ENCODE measurements at regions not wholly inside any gene's neighbourhood (a gene's known extent, or its start where the extent isn't known, plus 50 kb on each side); places are given as distances from the start of the nearest gene placed in this dataset.

DNA sequence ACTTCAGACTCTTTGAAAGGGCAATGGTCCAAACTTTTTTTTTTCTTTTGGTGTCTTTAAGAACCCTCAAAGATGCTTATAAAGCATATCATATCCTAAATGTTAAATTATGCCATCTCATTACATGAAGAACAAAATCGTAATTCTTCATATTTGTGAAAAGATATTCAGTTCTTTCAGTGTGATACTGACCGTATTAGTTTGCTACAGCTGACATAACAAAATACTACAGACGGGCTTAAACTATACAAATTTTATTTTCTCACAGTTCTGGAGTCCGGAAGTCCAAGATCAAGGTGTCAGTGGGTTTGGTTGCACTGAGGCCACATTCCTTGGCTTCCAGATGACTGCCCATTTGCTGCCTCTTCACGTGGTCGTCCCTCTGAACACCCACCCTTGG is 1377.2 kb upstream of the ZEB2 start:
- no peak for DNase-seq
- Histone ChIP-seq H3K23ac (ENCODE audit: insufficient read length, low read depth, low read length) (no peak overlapping the region), H3K9me3 (ENCODE audit: control insufficient read depth, low read depth, low read length) (no peaks in the 10 kb centered on the region), H2BK15ac (ENCODE audit: low read depth, low read length) (no peak overlapping the region), H3K56ac (ENCODE audit: insufficient read length, low read depth, low read length) (no peak overlapping the region), H4K8ac (replicated peaks; ENCODE audit: insufficient read length, low read depth, low read length) (no peak overlapping the region), H3K79me2 (ENCODE audit: insufficient read depth, low read length) (no peaks in the 10 kb centered on the region), H2BK20ac (ENCODE audit: low read depth, low read length, poor library complexity, severe bottlenecking) (no peak overlapping the region), H3K4me1 (ENCODE audit: insufficient read depth, low read length) (no peaks in the 10 kb centered on the region), H3K27ac (ENCODE audit: insufficient read length, low read depth, low read length) (no peak overlapping the region), H4K91ac (ENCODE audit: insufficient read length, low read depth, low read length) (no peak overlapping the region), H2BK5ac (ENCODE audit: insufficient read length, low read length) (no peak overlapping the region), H3K9ac (ENCODE audit: extremely low read depth, insufficient read length, low read length) (no peak overlapping the region), H3T11ph (ENCODE audit: low read length) (no peak overlapping the region), H3K4ac (ENCODE audit: low read depth, low read length) (no peak overlapping the region), H3K27me3 (ENCODE audit: insufficient read depth, low read length) (no peaks in the 10 kb centered on the region), H4K20me1 (ENCODE audit: control insufficient read depth, insufficient read depth, insufficient read length) (no peaks in the 10 kb centered on the region), H2BK12ac (ENCODE audit: insufficient read length, low read depth, low read length) (no peak overlapping the region), H3K18ac (ENCODE audit: insufficient read length, low read depth, low read length) (no peak overlapping the region), H4K5ac (ENCODE audit: insufficient read length, low read depth, low read length) (no peak overlapping the region), H3K14ac (ENCODE audit: insufficient read depth, low read length) (no peak overlapping the region), H2BK120ac (ENCODE audit: low read depth, low read length, poor library complexity, severe bottlenecking) (no peak overlapping the region), H3K79me1 (ENCODE audit: insufficient read depth, low read depth, low read length, poor library complexity, severe bottlenecking) (no peaks in the 10 kb centered on the region), H3K4me2 (ENCODE audit: insufficient read depth, insufficient read length, low read length) (no peak overlapping the region), H3K23me2 (ENCODE audit: insufficient read length, low read depth, low read length, poor library complexity, severe bottlenecking) (no peaks in the 10 kb centered on the region), H2AK5ac (ENCODE audit: insufficient read length, low read length) (no peak overlapping the region), H2AFZ (ENCODE audit: low read length) (no peak overlapping the region)
- no peak overlapping the region for H3K4me3 Mint-ChIP-seq
- H3K27me3 Mint-ChIP-seq (ENCODE audit: low read depth) = no peaks in the 10 kb centered on the region
- TF ChIP-seq, protein P1, sequence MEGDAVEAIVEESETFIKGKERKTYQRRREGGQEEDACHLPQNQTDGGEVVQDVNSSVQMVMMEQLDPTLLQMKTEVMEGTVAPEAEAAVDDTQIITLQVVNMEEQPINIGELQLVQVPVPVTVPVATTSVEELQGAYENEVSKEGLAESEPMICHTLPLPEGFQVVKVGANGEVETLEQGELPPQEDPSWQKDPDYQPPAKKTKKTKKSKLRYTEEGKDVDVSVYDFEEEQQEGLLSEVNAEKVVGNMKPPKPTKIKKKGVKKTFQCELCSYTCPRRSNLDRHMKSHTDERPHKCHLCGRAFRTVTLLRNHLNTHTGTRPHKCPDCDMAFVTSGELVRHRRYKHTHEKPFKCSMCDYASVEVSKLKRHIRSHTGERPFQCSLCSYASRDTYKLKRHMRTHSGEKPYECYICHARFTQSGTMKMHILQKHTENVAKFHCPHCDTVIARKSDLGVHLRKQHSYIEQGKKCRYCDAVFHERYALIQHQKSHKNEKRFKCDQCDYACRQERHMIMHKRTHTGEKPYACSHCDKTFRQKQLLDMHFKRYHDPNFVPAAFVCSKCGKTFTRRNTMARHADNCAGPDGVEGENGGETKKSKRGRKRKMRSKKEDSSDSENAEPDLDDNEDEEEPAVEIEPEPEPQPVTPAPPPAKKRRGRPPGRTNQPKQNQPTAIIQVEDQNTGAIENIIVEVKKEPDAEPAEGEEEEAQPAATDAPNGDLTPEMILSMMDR (conservative IDR thresholded peaks at IDR 0.05) = no peak
- H3K27ac Mint-ChIP-seq = no peak overlapping the region
- H3K36me3 Mint-ChIP-seq (ENCODE audit: insufficient read depth in 1 of 3, low read depth in 3 of 3) = peaks cover 5 to 16% (median 6%) of the 10 kb centered on the region in 3 experiments; a peak in 6 of 7 replicates
- no CpG with 5 or more reads among the region's 6 CpGs for WGBS (ENCODE audit: extremely low coverage, insufficient read length, low lambda C conversion rate)
- peaks cover 8 to 13% of the 10 kb centered on the region in 2 experiments for H3K9me3 Mint-ChIP-seq
- H3K4me1 Mint-ChIP-seq = no peaks in the 10 kb centered on the region
